ENCODE measurements at regions not wholly inside any gene's neighbourhood (a gene's known extent, or its start where the extent isn't known, plus 50 kb on each side); places are given as distances from the start of the nearest gene placed in this dataset.

DNA sequence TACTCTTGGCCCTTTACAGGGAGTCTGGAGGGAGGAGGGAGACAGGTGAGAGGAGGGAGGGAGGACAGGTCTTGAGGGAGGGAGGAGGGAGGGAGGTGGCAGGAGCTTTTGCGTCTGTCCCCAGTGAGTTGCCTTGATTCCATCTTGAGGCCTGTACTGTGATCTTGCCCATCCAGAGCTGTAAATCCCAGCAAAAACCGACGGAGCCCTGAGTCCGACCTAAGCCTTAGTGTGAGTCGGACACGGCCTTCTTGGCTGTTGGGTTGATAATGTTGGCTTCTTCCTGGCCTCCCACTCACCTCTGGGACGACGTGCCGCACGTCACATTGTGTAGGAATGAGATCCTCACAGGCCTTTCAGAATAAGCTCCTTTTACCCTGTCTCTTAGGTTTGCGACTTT is 72.5 kb downstream of the RGS12 start:
- H3K4me3 ChIP-seq (ENCODE audit: low read depth, low read length): no peak overlapping the region
- TF ChIP-seq, protein P1, sequence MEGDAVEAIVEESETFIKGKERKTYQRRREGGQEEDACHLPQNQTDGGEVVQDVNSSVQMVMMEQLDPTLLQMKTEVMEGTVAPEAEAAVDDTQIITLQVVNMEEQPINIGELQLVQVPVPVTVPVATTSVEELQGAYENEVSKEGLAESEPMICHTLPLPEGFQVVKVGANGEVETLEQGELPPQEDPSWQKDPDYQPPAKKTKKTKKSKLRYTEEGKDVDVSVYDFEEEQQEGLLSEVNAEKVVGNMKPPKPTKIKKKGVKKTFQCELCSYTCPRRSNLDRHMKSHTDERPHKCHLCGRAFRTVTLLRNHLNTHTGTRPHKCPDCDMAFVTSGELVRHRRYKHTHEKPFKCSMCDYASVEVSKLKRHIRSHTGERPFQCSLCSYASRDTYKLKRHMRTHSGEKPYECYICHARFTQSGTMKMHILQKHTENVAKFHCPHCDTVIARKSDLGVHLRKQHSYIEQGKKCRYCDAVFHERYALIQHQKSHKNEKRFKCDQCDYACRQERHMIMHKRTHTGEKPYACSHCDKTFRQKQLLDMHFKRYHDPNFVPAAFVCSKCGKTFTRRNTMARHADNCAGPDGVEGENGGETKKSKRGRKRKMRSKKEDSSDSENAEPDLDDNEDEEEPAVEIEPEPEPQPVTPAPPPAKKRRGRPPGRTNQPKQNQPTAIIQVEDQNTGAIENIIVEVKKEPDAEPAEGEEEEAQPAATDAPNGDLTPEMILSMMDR (IDR thresholded peaks at IDR 0.05; ENCODE audit: low read depth, low read length, missing control alignments): no peak
- in situ Hi-C loops (cut with HindIII; ENCODE audit: low pct_ligation_motif_present, low sequenced_read_pairs): no loop called here
- H3K36me3 ChIP-seq (replicated peaks): no peaks in the 10 kb centered on the region
- H3K27me3 ChIP-seq (replicated peaks): no peaks in the 10 kb centered on the region
- no peak for DNase-seq
- H3K27ac ChIP-seq: no peak overlapping the region

DNA sequence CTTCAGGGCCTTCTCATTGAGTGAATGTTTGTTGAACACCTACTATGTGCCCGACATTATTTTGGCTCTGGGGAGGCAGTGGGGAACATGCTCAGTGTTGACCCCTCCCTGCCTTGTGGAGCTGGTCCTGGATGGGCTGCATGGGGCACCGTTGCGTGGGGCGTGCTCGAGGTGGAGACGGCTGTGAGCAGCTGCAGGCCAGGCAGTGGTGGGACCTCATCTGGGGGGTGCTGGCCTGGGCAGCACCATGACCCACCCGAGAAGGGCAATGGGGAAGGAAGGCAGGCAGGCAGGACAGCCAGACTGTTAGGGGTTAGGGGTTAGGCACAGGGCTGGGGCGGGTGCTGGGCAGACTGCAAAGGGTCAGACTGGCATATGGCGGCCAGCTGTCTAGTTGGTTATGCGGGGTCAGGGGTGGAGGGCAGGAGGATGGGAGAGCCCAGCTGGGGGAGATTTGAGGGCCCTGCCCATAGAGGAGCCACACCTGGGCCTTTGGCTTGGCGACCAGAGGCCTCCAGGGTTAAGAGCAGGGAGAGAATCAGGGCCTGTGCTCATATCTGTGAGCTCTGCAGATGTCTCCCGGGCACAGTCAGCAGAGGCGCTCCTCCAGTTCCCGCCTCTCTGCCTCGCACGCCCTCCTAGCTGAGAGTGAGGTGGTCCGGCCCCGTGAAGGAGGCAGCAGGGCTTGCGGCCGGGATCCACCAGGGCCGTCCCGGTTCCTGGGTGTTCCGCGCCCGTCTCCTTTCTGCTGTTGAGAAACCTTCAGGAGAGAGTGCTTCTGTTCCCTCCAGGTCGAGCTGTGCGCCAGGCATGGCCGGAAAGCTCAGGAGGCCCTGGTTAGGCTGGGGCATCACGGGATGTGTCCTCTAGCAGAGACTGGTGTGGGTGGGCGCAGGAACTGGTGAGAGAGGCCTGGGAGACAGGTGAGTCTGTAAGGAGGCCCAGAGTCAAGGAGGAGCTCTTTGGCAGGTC is 73.3 kb downstream of the RGS12 start:
- TF ChIP-seq, protein P1 (IDR thresholded peaks at IDR 0.05; ENCODE audit: low read depth, low read length, missing control alignments): no peak
- Histone ChIP-seq H3K27ac (no peak overlapping the region), H3K4me3 (ENCODE audit: low read depth, low read length) (no peak overlapping the region), H3K36me3 (replicated peaks) (no peaks in the 10 kb centered on the region), H3K27me3 (replicated peaks) (no peaks in the 10 kb centered on the region)
- in situ Hi-C loops (cut with HindIII; ENCODE audit: low pct_ligation_motif_present, low sequenced_read_pairs): no loop called here
- no peak for DNase-seq

DNA sequence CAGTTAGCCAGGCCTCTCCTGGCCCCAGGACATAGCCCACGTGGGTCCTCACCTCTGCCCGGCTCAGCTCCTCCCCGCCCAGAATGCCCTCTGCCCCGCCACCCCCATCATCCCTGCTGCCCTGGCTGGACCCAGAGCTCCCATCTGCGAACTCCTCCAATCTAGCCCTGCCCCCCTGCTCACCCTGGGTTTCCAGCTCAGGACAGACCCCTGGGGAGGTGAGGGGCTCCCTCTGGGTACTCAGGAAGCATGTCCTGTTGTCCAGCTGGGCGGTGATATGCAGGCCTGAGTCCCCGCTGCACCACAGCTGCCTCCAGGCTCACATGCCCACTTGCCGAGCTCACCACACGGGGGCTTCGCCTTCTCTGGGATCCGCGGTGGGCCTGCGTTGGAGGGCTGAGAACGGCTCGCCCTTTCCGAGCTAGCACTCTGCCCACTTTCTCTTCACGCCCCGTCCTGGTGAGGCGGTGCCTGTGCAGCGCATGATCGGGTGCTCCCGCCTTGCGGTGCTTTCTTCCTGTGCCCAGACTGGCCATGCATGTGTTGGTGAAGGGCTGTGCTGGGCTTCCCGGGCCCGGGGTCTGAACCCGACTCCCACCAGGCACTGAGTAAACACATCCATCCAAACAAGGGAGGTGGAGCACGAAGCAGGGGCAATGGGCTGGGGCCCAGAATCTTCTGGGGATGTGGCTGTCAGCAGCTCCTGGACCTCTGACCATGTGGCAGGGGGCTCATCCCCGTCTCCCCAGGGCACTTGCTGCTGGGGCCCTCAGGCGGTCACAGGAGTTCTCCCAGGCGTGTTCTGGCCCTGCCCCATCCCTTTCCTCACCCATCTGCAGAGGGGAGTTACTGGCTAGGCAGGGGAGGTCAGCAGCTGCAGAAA is 74.3 kb downstream of the RGS12 start:
- Histone ChIP-seq H3K27me3 (replicated peaks) (no peaks in the 10 kb centered on the region), H3K4me3 (ENCODE audit: low read depth, low read length) (no peak overlapping the region), H3K36me3 (replicated peaks) (no peaks in the 10 kb centered on the region), H3K27ac (no peak overlapping the region)
- TF ChIP-seq, protein P1 (IDR thresholded peaks at IDR 0.05; ENCODE audit: low read depth, low read length, missing control alignments): peak; percentile 46
- no peak for DNase-seq
- in situ Hi-C loops (cut with HindIII; ENCODE audit: low pct_ligation_motif_present, low sequenced_read_pairs): no loop called here

DNA sequence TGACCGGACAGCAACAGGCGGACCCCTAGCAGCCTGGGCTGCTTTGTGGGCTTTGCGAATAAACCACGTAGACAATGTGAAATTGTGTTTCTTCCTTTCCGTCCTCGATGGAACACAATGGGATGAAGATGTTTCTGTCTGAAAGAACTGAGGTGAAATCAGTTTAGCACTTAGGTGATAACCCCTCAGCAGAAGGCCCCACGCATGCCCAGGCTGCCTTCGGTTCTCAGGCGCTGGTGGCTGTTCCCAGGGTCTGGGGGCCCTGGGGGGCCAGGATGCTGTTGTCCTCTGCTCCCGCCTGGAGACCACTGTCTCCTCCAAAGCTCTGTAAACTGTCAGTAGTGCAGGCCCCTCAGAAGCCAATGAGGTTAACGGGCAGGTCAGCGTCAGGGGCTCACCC is 73.9 kb upstream of the HGFAC start:
- H3K4me3 ChIP-seq (ENCODE audit: low read depth, low read length): no peak overlapping the region
- H3K36me3 ChIP-seq (replicated peaks): no peaks in the 10 kb centered on the region
- in situ Hi-C loops (cut with HindIII; ENCODE audit: low pct_ligation_motif_present, low sequenced_read_pairs): no loop called here
- DNase-seq: no peak
- TF ChIP-seq, protein P1 (IDR thresholded peaks at IDR 0.05; ENCODE audit: low read depth, low read length, missing control alignments): no peak
- no peaks in the 10 kb centered on the region for H3K27me3 ChIP-seq (replicated peaks)
- H3K27ac ChIP-seq: no peak overlapping the region

DNA sequence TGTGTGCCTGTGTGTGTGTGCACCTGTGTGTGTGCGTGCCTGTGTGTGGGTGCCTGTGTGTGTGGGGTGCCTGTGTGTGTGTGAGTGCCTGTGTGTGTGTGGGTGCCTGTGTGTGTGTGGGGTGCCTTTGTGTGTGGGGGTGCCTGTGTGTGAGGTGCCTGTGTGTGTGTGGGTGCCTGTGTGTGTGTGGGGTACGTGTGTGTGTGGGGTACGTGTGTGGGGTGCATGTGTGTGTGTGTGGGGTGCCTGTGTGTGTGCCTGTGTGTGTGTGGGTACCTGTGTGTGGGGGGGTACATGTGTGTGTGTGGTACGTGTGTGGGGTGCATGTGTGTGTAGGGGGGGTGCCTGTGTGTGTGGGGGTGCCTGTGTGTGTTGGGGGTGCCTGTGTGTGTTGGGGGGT is 73.4 kb upstream of the HGFAC start:
- DNase-seq: no peak
- no peaks in the 10 kb centered on the region for H3K27me3 ChIP-seq (replicated peaks)
- H3K27ac ChIP-seq: no peak overlapping the region
- no peaks in the 10 kb centered on the region for H3K36me3 ChIP-seq (replicated peaks)
- H3K4me3 ChIP-seq (ENCODE audit: low read depth, low read length): no peak overlapping the region
- in situ Hi-C loops (cut with HindIII; ENCODE audit: low pct_ligation_motif_present, low sequenced_read_pairs): no loop called here
- TF ChIP-seq, protein P1 (IDR thresholded peaks at IDR 0.05; ENCODE audit: low read depth, low read length, missing control alignments): no peak
